CD4-positive, alpha-beta memory T cell (primary cell): ENCODE measurements at regions not wholly inside any gene's neighbourhood (a gene's known extent, or its start where the extent isn't known, plus 50 kb on each side); places are given as distances from the start of the nearest gene placed in this dataset.

ENCODE experiments used
- CTCF ChIA-PET: fragments of 350-600 bp; sonication (Branson Sonifier 250); formaldehyde crosslinking; loops from one replicate; lab custom pipeline; 2021; ENCODE audit warnings: inconsistent platforms; ENCODE audit not compliant: partially characterized antibody; lab: Charles Lee
- POLR2A ChIA-PET: fragments of 350-600 bp; sonication (Branson Sonifier 250); formaldehyde crosslinking; loops from one replicate; lab custom pipeline; 2021; ENCODE audit not compliant: partially characterized antibody; lab: Charles Lee
- DNase-seq, 5 donors: peaks; one replicate each; pipeline versions ENCODE4 v3.0.0 to v3.0.0-alpha.2; 2020 to 2022; ENCODE audit warnings: mixed read lengths in 1 of 5
- H3K27ac ChIP-seq: one replicate; pipeline ENCODE4 v1.7.0; 2013; ENCODE audit warnings: low read depth, low read length
- H3K27me3 ChIP-seq: 2 replicates; pipeline ENCODE4 v1.7.0; 2013; ENCODE audit warnings: mild to moderate bottlenecking, low read length, moderate library complexity; ENCODE audit not compliant: insufficient read depth
- H3K36me3 ChIP-seq: 2 replicates; pipeline ENCODE4 v1.7.0; 2013; ENCODE audit warnings: mild to moderate bottlenecking, low read length, moderate library complexity; ENCODE audit not compliant: insufficient read depth
- H3K4me1 ChIP-seq: 2 replicates; pipeline ENCODE4 v1.7.0; 2013; ENCODE audit warnings: mild to moderate bottlenecking, low read length, moderate library complexity; ENCODE audit not compliant: insufficient read depth
- H3K4me3 ChIP-seq, 2 donors: one replicate each; pipeline ENCODE4 v1.7.0; 2013; ENCODE audit warnings: low read length in 2 of 2, mild to moderate bottlenecking in 1 of 2
- H3K9me3 ChIP-seq, 2 donors: one replicate each; pipeline ENCODE4 v1.7.0; 2013; ENCODE audit warnings: low read length in 2 of 2, control low read depth in 1 of 2; ENCODE audit not compliant: control insufficient read depth in 1 of 2
- H3K27ac Mint-ChIP-seq, 7 donors: one replicate each; pipeline ENCODE4 v1.8.0; 2020 to 2021; ENCODE audit warnings: mixed read lengths in 7 of 7, mild to moderate bottlenecking in 6 of 7, inconsistent platforms in 3 of 7, moderate library complexity in 3 of 7
- H3K27me3 Mint-ChIP-seq, 2 donors: one replicate each; pipeline ENCODE4 v1.8.0; 2020 to 2021; ENCODE audit warnings: mixed read lengths in 2 of 2
- H3K36me3 Mint-ChIP-seq, 2 donors: one replicate each; pipeline ENCODE4 v1.8.0; 2020 to 2021; ENCODE audit warnings: mixed read lengths in 2 of 2, inconsistent platforms in 1 of 2, mild to moderate bottlenecking in 1 of 2
- H3K4me1 Mint-ChIP-seq, 4 donors: one replicate each; pipeline ENCODE4 v1.8.0; 2020 to 2021; ENCODE audit warnings: mixed read lengths in 4 of 4, mild to moderate bottlenecking in 1 of 4
- H3K4me3 Mint-ChIP-seq, 8 donors: one replicate each; pipeline ENCODE4 v1.8.0; 2020 to 2021; ENCODE audit warnings: mixed read lengths in 8 of 8, mild to moderate bottlenecking in 7 of 8, moderate library complexity in 6 of 8, inconsistent platforms in 3 of 8
- H3K9me3 Mint-ChIP-seq, 8 donors: one replicate each; pipeline ENCODE4 v1.8.0; 2020 to 2021; ENCODE audit warnings: mixed read lengths in 8 of 8, mild to moderate bottlenecking in 5 of 8, inconsistent platforms in 3 of 8, moderate library complexity in 1 of 8
- intact Hi-C: fragments of 100-400 bp; cut with micrococcal nuclease; formaldehyde crosslinking; loops from one replicate; pipeline ENCODE4 v1.15.1; 2023

DNA sequence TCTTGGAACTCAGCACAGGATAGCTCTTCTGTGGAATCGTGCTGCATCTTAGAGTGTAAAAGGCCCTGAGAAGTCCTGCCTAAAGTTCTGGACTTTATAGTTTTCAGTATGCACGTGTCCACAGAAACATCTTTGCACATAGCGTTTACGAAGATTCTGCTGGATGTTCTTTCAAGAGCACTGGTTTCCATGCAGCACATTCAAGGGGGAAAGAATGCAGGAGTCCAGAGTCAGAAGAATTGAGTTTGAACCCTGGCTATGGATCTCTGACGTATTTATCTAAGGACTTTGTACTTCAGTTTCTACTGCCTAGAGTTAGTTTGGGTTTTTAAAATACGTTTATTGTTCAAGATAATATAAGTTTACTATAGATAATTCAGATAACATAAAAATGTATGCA lies 282.8 kb upstream of the ZMIZ1 start:
- Histone ChIP-seq H3K36me3 (no peaks in the 10 kb centered on the region), H3K4me1 (no peaks in the 10 kb centered on the region), H3K27ac (no peak overlapping the region), H3K9me3 (no peaks in the 10 kb centered on the region), H3K27me3 (no peaks in the 10 kb centered on the region), H3K4me3 (no peak overlapping the region)
- no peak for DNase-seq
- Mint-ChIP-seq H3K9me3 (peaks cover 0 to 4% (median 0%) of the 10 kb centered on the region in 8 donors), H3K36me3 (no peaks in the 10 kb centered on the region), H3K27me3 (peaks cover 3 to 12% of the 10 kb centered on the region in 2 donors), H3K27ac (no peak overlapping the region), H3K4me1 (no peaks in the 10 kb centered on the region), H3K4me3 (no peak overlapping the region)
- intact Hi-C loops, result no loop called here
- CTCF ChIA-PET, result interaction anchor here (0.9 to 1.2 kb wide), 2 partner anchors 404 to 409 kb away, joined by 3 read pairs; no protein-coding TSS in a partner anchor
- POLR2A ChIA-PET, result no interaction called here

GRCh38 chr10:78787125-78787524 lies 281.6 kb upstream of the ZMIZ1 start:
- Histone ChIP-seq H3K27me3 (no peaks in the 10 kb centered on the region), H3K9me3 (no peaks in the 10 kb centered on the region), H3K4me1 (no peaks in the 10 kb centered on the region), H3K4me3 (no peak overlapping the region), H3K27ac (no peak overlapping the region), H3K36me3 (no peaks in the 10 kb centered on the region)
- intact Hi-C loops, result loop anchor here (1.0 kb wide), 1 partner anchor 36 kb away; no protein-coding TSS in a partner anchor
- Mint-ChIP-seq H3K4me1 (no peaks in the 10 kb centered on the region), H3K36me3 (no peaks in the 10 kb centered on the region), H3K27me3 (peaks cover 8 to 14% of the 10 kb centered on the region in 2 donors), H3K9me3 (peaks cover 0 to 4% (median 0%) of the 10 kb centered on the region in 8 donors), H3K27ac (no peak overlapping the region), H3K4me3 (no peak overlapping the region)
- ChIA-PET CTCF (no interaction called here), POLR2A (no interaction called here)
- no peak for DNase-seq

- Histone ChIP-seq H3K36me3 (no peaks in the 10 kb centered on the region), H3K27ac (no peak overlapping the region), H3K9me3 (no peaks in the 10 kb centered on the region), H3K4me1 (no peaks in the 10 kb centered on the region), H3K4me3 (no peak overlapping the region), H3K27me3 (no peaks in the 10 kb centered on the region)
- Mint-ChIP-seq H3K9me3 (peaks cover 0 to 4% (median 0%) of the 10 kb centered on the region in 8 donors), H3K27ac (no peak overlapping the region), H3K36me3 (no peaks in the 10 kb centered on the region), H3K4me3 (no peak overlapping the region), H3K27me3 (peaks cover 3 to 15% of the 10 kb centered on the region in 2 donors), H3K4me1 (no peaks in the 10 kb centered on the region)
- ChIA-PET CTCF (interaction anchor here (1.1 kb wide), 1 partner anchor 9 kb away, joined by 3 read pairs; no protein-coding TSS in a partner anchor), POLR2A (no interaction called here)
- intact Hi-C loops, result no loop called here
- no peak for DNase-seq
Measured at GRCh38 chr10:78794736-78795455, 273.9 kb upstream of the ZMIZ1 start.

GRCh38 chr10:78798976-78799730 lies 269.6 kb upstream of the ZMIZ1 start:
- peaks cover 0 to 9% of the 10 kb centered on the region in 2 donors for H3K27me3 Mint-ChIP-seq
- no peaks in the 10 kb centered on the region for H3K36me3 ChIP-seq
- H3K27me3 ChIP-seq, result no peaks in the 10 kb centered on the region
- H3K4me1 Mint-ChIP-seq, result no peaks in the 10 kb centered on the region
- no peak overlapping the region for H3K27ac Mint-ChIP-seq
- H3K4me1 ChIP-seq, result no peaks in the 10 kb centered on the region
- no peak overlapping the region for H3K27ac ChIP-seq
- no peaks in the 10 kb centered on the region for H3K9me3 Mint-ChIP-seq
- no peak overlapping the region for H3K4me3 ChIP-seq
- H3K4me3 Mint-ChIP-seq, result no peak overlapping the region
- intact Hi-C loops, result no loop called here
- ChIA-PET CTCF (no interaction called here), POLR2A (no interaction called here)
- no peaks in the 10 kb centered on the region for H3K36me3 Mint-ChIP-seq
- H3K9me3 ChIP-seq, result no peaks in the 10 kb centered on the region
- DNase-seq, result no peak

DNA sequence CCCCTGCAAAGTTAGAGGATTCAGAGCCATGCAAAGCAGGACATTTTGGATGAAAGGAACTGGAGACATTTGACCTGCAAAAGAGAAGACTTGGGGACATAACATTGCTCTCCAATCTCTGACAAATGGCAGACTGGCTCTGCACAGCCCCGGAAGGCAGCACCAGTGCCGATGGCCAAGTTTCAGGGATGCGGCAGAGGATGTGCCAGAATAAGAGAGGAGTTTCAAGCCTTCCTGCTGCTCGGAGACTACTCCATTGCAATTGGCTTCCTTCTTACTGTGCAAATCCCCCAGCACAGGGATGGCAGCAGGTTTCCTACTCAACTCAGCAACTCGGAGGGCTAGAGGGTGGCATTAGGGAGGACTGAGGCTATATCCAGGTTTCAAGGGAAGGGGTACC lies 268.8 kb upstream of the ZMIZ1 start:
- no peaks in the 10 kb centered on the region for H3K9me3 ChIP-seq
- Mint-ChIP-seq H3K4me1 (no peaks in the 10 kb centered on the region), H3K36me3 (no peaks in the 10 kb centered on the region), H3K4me3 (no peak overlapping the region), H3K27me3 (peaks cover 0 to 9% of the 10 kb centered on the region in 2 donors), H3K9me3 (no peaks in the 10 kb centered on the region), H3K27ac (no peak overlapping the region)
- intact Hi-C loops, result no loop called here
- H3K4me1 ChIP-seq, result no peaks in the 10 kb centered on the region
- H3K27ac ChIP-seq, result no peak overlapping the region
- DNase-seq, result no peak
- H3K36me3 ChIP-seq, result no peaks in the 10 kb centered on the region
- CTCF ChIA-PET, result no interaction called here
- no peaks in the 10 kb centered on the region for H3K27me3 ChIP-seq
- no peak overlapping the region for H3K4me3 ChIP-seq
- POLR2A ChIA-PET, result no interaction called here

DNA sequence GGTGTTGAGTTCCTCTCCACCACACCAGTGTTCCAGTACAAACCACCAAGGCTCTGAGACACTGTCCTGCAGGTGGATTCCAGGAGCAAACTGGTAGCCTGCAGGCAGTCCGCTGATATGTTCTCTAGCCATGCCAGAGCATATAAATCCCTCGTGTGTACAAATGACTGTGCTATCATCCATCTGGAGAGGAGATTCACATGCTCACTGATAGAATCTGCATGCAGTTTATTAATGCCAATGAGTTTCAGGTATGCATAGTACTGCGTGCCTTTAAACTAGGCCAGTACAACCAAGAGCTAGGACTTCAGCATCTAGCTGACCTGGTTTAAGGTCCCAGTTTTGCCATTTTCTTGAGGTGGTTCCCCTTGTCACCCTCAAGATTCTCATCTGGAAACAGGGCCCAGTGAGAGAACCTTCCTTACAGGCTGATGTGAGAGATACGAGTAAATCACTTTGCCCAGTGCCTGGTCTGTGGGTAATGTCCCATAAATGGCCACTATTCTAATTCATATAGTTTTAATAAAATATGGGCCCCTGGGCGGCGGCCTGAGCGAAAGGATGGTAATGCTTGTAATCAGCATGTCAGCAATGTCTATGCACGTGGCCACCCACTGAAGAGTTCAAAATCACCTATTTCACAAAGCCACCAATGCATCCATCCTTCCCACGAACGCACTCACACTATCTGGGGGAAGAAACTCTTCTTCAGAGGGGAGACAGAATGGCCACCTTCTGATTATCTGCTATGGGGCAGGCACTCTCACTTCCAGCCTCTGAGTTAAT lies 268.0 kb upstream of the ZMIZ1 start:
- Mint-ChIP-seq H3K9me3 (no peaks in the 10 kb centered on the region), H3K27ac (no peak overlapping the region), H3K4me3 (no peak overlapping the region), H3K4me1 (no peaks in the 10 kb centered on the region), H3K27me3 (peaks cover 0 to 9% of the 10 kb centered on the region in 2 donors), H3K36me3 (no peaks in the 10 kb centered on the region)
- CTCF ChIA-PET, result no interaction called here
- no peaks in the 10 kb centered on the region for H3K9me3 ChIP-seq
- no peaks in the 10 kb centered on the region for H3K4me1 ChIP-seq
- H3K27ac ChIP-seq, result no peak overlapping the region
- DNase-seq, result no peak
- POLR2A ChIA-PET, result no interaction called here
- intact Hi-C loops, result no loop called here
- no peaks in the 10 kb centered on the region for H3K36me3 ChIP-seq
- H3K4me3 ChIP-seq, result no peak overlapping the region
- no peaks in the 10 kb centered on the region for H3K27me3 ChIP-seq

- ChIA-PET POLR2A (no interaction called here), CTCF (no interaction called here)
- Mint-ChIP-seq H3K36me3 (no peaks in the 10 kb centered on the region), H3K27ac (no peak overlapping the region), H3K4me1 (no peaks in the 10 kb centered on the region), H3K9me3 (no peaks in the 10 kb centered on the region), H3K27me3 (peaks cover 0 to 9% of the 10 kb centered on the region in 2 donors), H3K4me3 (no peak overlapping the region)
- no peaks in the 10 kb centered on the region for H3K36me3 ChIP-seq
- H3K27ac ChIP-seq, result no peak overlapping the region
- H3K27me3 ChIP-seq, result no peaks in the 10 kb centered on the region
- no peaks in the 10 kb centered on the region for H3K4me1 ChIP-seq
- no peak overlapping the region for H3K4me3 ChIP-seq
- DNase-seq, result no peak
- intact Hi-C loops, result no loop called here
- no peaks in the 10 kb centered on the region for H3K9me3 ChIP-seq
Measured at GRCh38 chr10:78802431-78802830, 266.3 kb upstream of the ZMIZ1 start.
